Parathyroid adenoma (tissue), 2 donors: ENCODE measurements at regions not wholly inside any gene's neighbourhood (a gene's known extent, or its start where the extent isn't known, plus 50 kb on each side); places are given as distances from the start of the nearest gene placed in this dataset.

Experiments
- H2AFZ ChIP-seq: fragments of 300-600 bp; sonication (generic); one replicate; pipeline ENCODE4 v1.7.0; 2017; ENCODE audit warnings: antibody characterized with exemption, mild to moderate bottlenecking
- H3K27ac ChIP-seq: fragments of 300-600 bp; sonication (generic); one replicate; pipeline ENCODE4 v1.7.0; 2017
- H3K27me3 ChIP-seq: fragments of 300-600 bp; sonication (generic); one replicate; pipeline ENCODE4 v1.7.0; 2017; ENCODE audit warnings: low read length; ENCODE audit not compliant: control insufficient read depth, insufficient read depth
- H3K36me3 ChIP-seq: fragments of 300-600 bp; sonication (generic); one replicate; pipeline ENCODE4 v1.7.0; 2017; ENCODE audit warnings: low read length; ENCODE audit not compliant: control insufficient read depth, insufficient read depth
- H3K4me1 ChIP-seq: fragments of 300-600 bp; sonication (generic); one replicate; pipeline ENCODE4 v1.7.0; 2017; ENCODE audit warnings: control low read depth
- H3K4me2 ChIP-seq: fragments of 300-600 bp; sonication (generic); one replicate; pipeline ENCODE4 v1.7.0; 2017; ENCODE audit warnings: low read length
- H3K4me3 ChIP-seq: fragments of 300-600 bp; sonication (generic); one replicate; pipeline ENCODE4 v1.7.0; 2017; ENCODE audit warnings: low read depth, low read length
- H3K79me2 ChIP-seq: fragments of 300-600 bp; sonication (generic); one replicate; pipeline ENCODE4 v1.7.0; 2017; ENCODE audit warnings: control low read depth
- H3K9ac ChIP-seq: fragments of 300-600 bp; sonication (generic); one replicate; pipeline ENCODE4 v1.7.0; 2017; ENCODE audit warnings: mild to moderate bottlenecking
- H3K9me3 ChIP-seq: fragments of 300-600 bp; sonication (generic); one replicate; pipeline ENCODE4 v1.7.0; 2017; ENCODE audit warnings: low read length; ENCODE audit not compliant: control insufficient read depth
- TF ChIP-seq, protein P1 (sequence below): fragments of 300-600 bp; sonication (generic); IDR thresholded peaks from one replicate; pipeline ENCODE4 v1.7.0; 2017; ENCODE audit warnings: antibody characterized with exemption, mild to moderate bottlenecking
- donor health status: primary hyperparathyroidism.

DNA sequence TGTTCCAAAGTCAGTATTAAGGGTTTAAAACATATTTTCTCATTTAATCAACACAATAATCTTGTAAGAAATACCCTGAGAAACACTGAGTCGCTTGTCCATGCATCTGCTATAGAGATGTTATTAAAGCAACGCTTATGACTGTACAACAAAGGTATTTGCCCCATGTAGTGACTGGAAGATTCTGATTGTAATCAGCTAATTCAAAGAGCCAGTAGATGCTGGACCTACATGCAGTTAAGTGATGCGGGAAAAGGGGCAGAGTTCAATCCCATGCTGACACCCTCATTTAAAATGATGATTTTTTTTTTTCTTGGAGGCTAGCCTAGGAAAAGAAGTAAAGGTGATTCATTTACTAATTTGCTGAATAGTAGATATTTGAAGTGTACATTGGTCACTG lies 149.3 kb upstream of the MTAP start:
- no peaks in the 10 kb centered on the region for H3K4me1 ChIP-seq
- H3K79me2 ChIP-seq, result no peaks in the 10 kb centered on the region
- H3K4me2 ChIP-seq, result no peak overlapping the region
- H3K9ac ChIP-seq, result no peak overlapping the region
- no peaks in the 10 kb centered on the region for H3K36me3 ChIP-seq
- no peak overlapping the region for H3K4me3 ChIP-seq
- H3K27me3 ChIP-seq, result no peaks in the 10 kb centered on the region
- no peak overlapping the region for H3K27ac ChIP-seq
- no peak overlapping the region for H2AFZ ChIP-seq
- TF ChIP-seq, protein P1, sequence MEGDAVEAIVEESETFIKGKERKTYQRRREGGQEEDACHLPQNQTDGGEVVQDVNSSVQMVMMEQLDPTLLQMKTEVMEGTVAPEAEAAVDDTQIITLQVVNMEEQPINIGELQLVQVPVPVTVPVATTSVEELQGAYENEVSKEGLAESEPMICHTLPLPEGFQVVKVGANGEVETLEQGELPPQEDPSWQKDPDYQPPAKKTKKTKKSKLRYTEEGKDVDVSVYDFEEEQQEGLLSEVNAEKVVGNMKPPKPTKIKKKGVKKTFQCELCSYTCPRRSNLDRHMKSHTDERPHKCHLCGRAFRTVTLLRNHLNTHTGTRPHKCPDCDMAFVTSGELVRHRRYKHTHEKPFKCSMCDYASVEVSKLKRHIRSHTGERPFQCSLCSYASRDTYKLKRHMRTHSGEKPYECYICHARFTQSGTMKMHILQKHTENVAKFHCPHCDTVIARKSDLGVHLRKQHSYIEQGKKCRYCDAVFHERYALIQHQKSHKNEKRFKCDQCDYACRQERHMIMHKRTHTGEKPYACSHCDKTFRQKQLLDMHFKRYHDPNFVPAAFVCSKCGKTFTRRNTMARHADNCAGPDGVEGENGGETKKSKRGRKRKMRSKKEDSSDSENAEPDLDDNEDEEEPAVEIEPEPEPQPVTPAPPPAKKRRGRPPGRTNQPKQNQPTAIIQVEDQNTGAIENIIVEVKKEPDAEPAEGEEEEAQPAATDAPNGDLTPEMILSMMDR, result no peak
- no peaks in the 10 kb centered on the region for H3K9me3 ChIP-seq

DNA sequence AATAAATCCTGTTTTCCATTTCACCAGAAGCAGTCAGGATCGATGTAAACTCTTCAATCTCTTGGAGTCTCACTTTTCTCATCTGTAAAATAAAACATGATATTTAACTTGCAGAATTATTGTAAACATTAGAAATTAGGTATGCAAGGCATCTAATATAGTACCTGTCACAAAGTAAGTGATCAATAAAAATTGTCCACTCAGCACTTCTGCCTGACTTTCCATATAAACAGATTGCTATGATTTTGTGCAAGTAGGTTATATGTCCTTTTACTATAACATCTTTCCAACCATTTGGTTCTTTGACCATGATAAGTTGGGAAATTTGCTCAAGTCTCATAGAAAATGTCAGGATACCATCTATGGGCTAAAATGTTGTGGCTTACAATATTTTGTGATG lies 148.8 kb upstream of the MTAP start:
- Histone ChIP-seq H3K79me2 (no peaks in the 10 kb centered on the region), H3K27me3 (no peaks in the 10 kb centered on the region), H3K9ac (no peak overlapping the region), H3K4me1 (no peaks in the 10 kb centered on the region), H3K36me3 (no peaks in the 10 kb centered on the region), H2AFZ (no peak overlapping the region), H3K4me2 (no peak overlapping the region), H3K4me3 (no peak overlapping the region), H3K27ac (no peak overlapping the region), H3K9me3 (no peaks in the 10 kb centered on the region)
- TF ChIP-seq, protein P1, result no peak

DNA sequence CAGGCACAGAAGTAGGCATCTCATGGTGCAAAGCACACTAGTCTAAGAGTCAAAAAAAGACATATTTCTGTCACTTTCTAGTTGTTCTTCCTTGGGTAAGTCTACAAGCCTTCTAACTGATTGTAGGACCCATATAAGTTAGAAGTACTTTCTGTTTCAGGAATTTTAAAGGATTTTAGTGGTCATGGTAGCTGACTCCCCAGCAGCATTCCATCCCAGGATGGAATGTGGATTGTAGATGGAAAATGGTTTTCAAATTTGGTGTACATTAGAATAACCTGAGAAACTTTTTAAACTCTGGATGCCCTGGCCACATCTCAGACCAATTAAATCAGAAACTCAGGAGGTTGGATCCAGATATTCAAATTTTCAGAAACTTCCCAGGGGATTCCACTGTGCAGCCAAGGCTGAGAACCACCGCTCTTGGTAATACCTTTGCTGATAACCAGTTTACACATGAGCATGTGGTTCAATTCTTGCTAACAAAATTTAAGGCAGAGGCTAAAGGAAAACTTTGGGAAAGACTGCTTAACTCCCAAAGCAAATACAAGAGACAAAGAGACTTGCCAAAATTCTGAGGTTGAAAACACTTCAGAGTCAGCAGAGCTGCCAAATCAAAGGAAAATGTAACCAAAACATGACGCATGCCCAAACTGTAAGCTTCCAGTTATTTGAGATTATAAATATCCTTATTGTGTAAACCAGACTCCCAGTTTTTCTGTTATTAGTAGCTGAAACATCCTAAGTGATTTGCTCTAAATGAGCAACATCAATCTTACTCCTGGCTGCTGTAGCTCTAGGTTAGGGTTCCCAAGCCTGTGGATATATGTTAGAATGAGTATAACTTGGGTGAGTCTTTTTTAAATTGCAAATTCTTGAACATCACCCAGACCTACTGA lies 145.4 kb upstream of the MTAP start:
- no peak overlapping the region for H3K4me2 ChIP-seq
- TF ChIP-seq, protein P1, result no peak

DNA sequence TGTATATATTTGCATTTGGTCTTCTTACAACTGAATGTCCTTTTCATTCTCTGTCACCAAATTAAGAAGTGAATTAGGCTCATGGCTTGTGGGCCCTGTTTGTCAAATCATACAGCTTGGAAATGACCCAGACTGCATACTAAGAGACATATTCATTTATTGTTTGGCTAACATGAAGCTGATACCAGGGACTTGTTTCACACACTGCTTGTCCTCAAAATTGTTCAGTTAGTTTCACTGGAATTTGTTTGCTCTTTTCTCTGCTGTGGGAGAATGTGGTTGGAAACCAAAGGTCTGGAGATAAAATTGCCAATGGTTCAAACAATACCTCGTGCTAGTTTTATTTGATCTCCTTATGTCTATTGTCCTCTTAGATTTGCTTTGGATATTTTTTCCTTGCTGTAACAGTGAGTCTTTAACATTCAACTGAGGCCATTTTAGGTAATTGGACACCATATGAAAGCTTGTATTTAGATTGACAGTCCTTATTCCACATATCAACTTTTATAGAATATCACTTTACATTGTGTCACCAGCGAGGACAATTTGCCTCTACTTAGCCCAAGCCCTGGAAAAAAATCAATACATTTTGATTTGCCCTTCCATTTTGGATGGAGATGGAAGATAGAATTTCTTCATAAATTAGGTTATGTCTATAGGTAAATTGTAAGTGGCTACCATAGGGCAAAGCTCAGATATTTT lies 144.3 kb upstream of the MTAP start:
- Histone ChIP-seq H3K4me2 (no peak overlapping the region), H3K79me2 (no peaks in the 10 kb centered on the region), H3K4me3 (no peak overlapping the region), H3K36me3 (no peaks in the 10 kb centered on the region), H3K27me3 (no peaks in the 10 kb centered on the region), H3K27ac (no peak overlapping the region), H3K9ac (no peak overlapping the region), H2AFZ (no peak overlapping the region), H3K4me1 (no peaks in the 10 kb centered on the region), H3K9me3 (no peaks in the 10 kb centered on the region)
- TF ChIP-seq, protein P1, result no peak

More for the DNA sequence above, 145.4 kb upstream of the MTAP start:
- no peaks in the 10 kb centered on the region for H3K9me3 ChIP-seq
- no peaks in the 10 kb centered on the region for H3K4me1 ChIP-seq
- H2AFZ ChIP-seq, result no peak overlapping the region
- no peaks in the 10 kb centered on the region for H3K36me3 ChIP-seq
- H3K27ac ChIP-seq, result no peak overlapping the region
- no peak overlapping the region for H3K4me3 ChIP-seq
- no peaks in the 10 kb centered on the region for H3K79me2 ChIP-seq
- H3K9ac ChIP-seq, result no peak overlapping the region
- no peaks in the 10 kb centered on the region for H3K27me3 ChIP-seq
